HEK293T (cell line): ENCODE measurements at regions not wholly inside any gene's neighbourhood (a gene's known extent, or its start where the extent isn't known, plus 50 kb on each side); places are given as distances from the start of the nearest gene placed in this dataset.

Experiments used
- FOXA1 ChIP-seq: fragments of 450-650 bp; IDR thresholded peaks from 2 replicates; pipeline ENCODE4 v1.6.1; 2016; ENCODE audit warnings: mild to moderate bottlenecking
- FOXM1 ChIP-seq: fragments of 450-650 bp; IDR thresholded peaks from 2 replicates; pipeline ENCODE4 v1.6.1; 2017; ENCODE audit warnings: mild to moderate bottlenecking, borderline replicate concordance
- HDGF ChIP-seq: fragments of 450-650 bp; IDR thresholded peaks from 2 replicates; pipeline ENCODE4 v1.6.1; 2017; ENCODE audit warnings: antibody characterized with exemption, borderline replicate concordance
- SP1 ChIP-seq: fragments of 450-650 bp; IDR thresholded peaks from 2 replicates; pipeline ENCODE4 v1.6.1; 2017

DNA sequence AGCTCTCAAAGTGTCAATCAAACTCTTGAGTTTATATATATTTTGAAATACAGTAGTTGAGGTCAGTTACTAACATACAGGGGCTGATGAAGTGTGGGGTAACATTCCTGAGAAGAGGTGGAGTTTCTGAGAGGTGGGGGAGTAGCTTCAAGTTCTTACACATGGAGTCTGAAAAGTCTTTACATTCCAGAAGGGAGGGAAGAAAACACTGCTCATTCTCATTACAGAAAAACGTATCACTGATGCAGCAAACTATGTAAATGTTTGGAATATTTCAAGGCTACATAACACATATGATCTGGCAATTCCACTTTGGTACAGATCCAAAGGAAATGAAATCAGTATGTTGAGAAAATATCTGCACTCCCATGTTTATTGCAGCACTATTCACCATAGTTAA is 1065.8 kb upstream of the B3GALT2 start:
- TF ChIP-seq SP1: no peak
- no peak for TF ChIP-seq FOXA1
- no peak for TF ChIP-seq FOXM1
- TF ChIP-seq HDGF: no peak
